ENCODE measurements at regions not wholly inside any gene's neighbourhood (a gene's known extent, or its start where the extent isn't known, plus 50 kb on each side); places are given as distances from the start of the nearest gene placed in this dataset.
A peak's percentile ranks its signal among the peaks of the same experiment; 100 is the strongest.

GRCh38 chr7:114109304-114109703 lies 190.5 kb upstream of the PPP1R3A start:
- no peak overlapping the region for H3K27ac Mint-ChIP-seq (ENCODE audit: unreplicated experiment)
- no peaks in the 10 kb centered on the region for H3K27me3 Mint-ChIP-seq (ENCODE audit: low read depth)
- no peak for DNase-seq (ENCODE audit: low spot score)
- no peaks in the 10 kb centered on the region for H3K9me3 Mint-ChIP-seq (ENCODE audit: low read depth)
- TF ChIP-seq, protein P1, sequence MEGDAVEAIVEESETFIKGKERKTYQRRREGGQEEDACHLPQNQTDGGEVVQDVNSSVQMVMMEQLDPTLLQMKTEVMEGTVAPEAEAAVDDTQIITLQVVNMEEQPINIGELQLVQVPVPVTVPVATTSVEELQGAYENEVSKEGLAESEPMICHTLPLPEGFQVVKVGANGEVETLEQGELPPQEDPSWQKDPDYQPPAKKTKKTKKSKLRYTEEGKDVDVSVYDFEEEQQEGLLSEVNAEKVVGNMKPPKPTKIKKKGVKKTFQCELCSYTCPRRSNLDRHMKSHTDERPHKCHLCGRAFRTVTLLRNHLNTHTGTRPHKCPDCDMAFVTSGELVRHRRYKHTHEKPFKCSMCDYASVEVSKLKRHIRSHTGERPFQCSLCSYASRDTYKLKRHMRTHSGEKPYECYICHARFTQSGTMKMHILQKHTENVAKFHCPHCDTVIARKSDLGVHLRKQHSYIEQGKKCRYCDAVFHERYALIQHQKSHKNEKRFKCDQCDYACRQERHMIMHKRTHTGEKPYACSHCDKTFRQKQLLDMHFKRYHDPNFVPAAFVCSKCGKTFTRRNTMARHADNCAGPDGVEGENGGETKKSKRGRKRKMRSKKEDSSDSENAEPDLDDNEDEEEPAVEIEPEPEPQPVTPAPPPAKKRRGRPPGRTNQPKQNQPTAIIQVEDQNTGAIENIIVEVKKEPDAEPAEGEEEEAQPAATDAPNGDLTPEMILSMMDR (IDR thresholded peaks at IDR 0.05) = no peak
- H3K4me3 Mint-ChIP-seq (ENCODE audit: unreplicated experiment) = no peak overlapping the region
- H3K36me3 Mint-ChIP-seq (ENCODE audit: low read depth) = no peaks in the 10 kb centered on the region
- H3K4me1 Mint-ChIP-seq (ENCODE audit: low read depth) = peaks cover 42% of the 10 kb centered on the region

- Mint-ChIP-seq H3K4me3 (ENCODE audit: unreplicated experiment) (no peak overlapping the region), H3K27ac (ENCODE audit: unreplicated experiment) (no peak overlapping the region), H3K27me3 (ENCODE audit: low read depth) (no peaks in the 10 kb centered on the region), H3K9me3 (ENCODE audit: low read depth) (no peaks in the 10 kb centered on the region), H3K4me1 (ENCODE audit: low read depth) (peaks cover 49% of the 10 kb centered on the region), H3K36me3 (ENCODE audit: low read depth) (no peaks in the 10 kb centered on the region)
- TF ChIP-seq, protein P1 (IDR thresholded peaks at IDR 0.05) = no peak
- no peak for DNase-seq (ENCODE audit: low spot score)
These were observed 189.7 kb upstream of the PPP1R3A start for GRCh38 chr7:114108510-114108909.

DNA sequence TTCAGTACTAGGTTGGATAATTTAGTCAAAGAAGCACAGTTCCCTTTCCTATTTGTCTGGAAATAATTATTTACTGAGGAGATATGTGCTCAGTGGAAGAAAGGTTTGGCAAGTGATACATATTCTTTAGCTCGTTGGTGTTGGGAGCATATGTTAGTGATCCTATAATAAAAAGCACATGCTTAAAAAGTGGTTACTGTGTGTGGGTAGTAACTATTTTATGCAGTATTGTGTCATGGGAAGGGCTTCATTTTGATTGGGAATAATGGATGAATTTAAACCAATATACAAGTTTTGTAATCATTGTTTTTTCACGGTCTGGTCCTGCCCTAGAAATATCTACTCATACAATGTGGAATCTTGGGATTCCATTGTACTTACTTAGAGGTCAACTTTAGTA lies 188.7 kb upstream of the PPP1R3A start:
- H3K9me3 Mint-ChIP-seq (ENCODE audit: low read depth) = no peaks in the 10 kb centered on the region
- no peak overlapping the region for H3K4me3 Mint-ChIP-seq (ENCODE audit: unreplicated experiment)
- H3K4me1 Mint-ChIP-seq (ENCODE audit: low read depth) = peaks cover 55% of the 10 kb centered on the region
- H3K27ac Mint-ChIP-seq (ENCODE audit: unreplicated experiment) = no peak overlapping the region
- no peaks in the 10 kb centered on the region for H3K36me3 Mint-ChIP-seq (ENCODE audit: low read depth)
- DNase-seq (ENCODE audit: low spot score) = no peak
- TF ChIP-seq, protein P1 (IDR thresholded peaks at IDR 0.05) = no peak
- no peaks in the 10 kb centered on the region for H3K27me3 Mint-ChIP-seq (ENCODE audit: low read depth)

DNA sequence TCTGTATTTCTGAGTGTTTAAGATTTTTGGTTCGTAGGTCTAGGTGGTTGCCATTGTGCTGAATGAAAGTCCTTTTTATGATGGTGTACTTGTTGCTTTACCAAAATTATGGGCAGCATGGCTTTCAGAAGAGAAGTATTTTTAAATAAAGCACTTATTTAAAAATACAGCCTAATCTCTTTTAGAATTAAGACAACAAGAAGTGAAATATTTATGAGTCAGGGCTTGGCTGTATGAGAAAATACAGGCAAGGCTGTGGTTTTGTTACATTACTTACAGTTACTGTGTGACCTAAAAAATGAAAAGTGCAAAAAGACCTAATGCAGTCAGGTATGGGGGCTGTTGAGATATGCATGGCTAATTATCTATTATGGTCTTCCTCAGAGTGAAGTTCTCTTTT lies 185.2 kb upstream of the PPP1R3A start:
- Mint-ChIP-seq H3K36me3 (ENCODE audit: low read depth) (no peaks in the 10 kb centered on the region), H3K4me1 (ENCODE audit: low read depth) (peaks cover 52% of the 10 kb centered on the region), H3K9me3 (ENCODE audit: low read depth) (no peaks in the 10 kb centered on the region), H3K27me3 (ENCODE audit: low read depth) (no peaks in the 10 kb centered on the region), H3K4me3 (ENCODE audit: unreplicated experiment) (no peak overlapping the region), H3K27ac (ENCODE audit: unreplicated experiment) (peak overlapping the region; percentile 59)
- TF ChIP-seq, protein P1 (IDR thresholded peaks at IDR 0.05) = no peak
- DNase-seq (ENCODE audit: low spot score) = no peak

GRCh38 chr7:114102996-114103395 lies 184.2 kb upstream of the PPP1R3A start:
- Mint-ChIP-seq H3K4me3 (ENCODE audit: unreplicated experiment) (no peak overlapping the region), H3K9me3 (ENCODE audit: low read depth) (peaks cover 5% of the 10 kb centered on the region), H3K27me3 (ENCODE audit: low read depth) (no peaks in the 10 kb centered on the region), H3K36me3 (ENCODE audit: low read depth) (peaks cover 4% of the 10 kb centered on the region), H3K4me1 (ENCODE audit: low read depth) (peaks cover 50% of the 10 kb centered on the region), H3K27ac (ENCODE audit: unreplicated experiment) (no peak overlapping the region)
- no peak for DNase-seq (ENCODE audit: low spot score)
- TF ChIP-seq, protein P1 (IDR thresholded peaks at IDR 0.05) = no peak

Measured in chondrocyte (in vitro differentiated cells).